HCT116 (cell line): ENCODE measurements at regions not wholly inside any gene's neighbourhood (a gene's known extent, or its start where the extent isn't known, plus 50 kb on each side); places are given as distances from the start of the nearest gene placed in this dataset.

Source experiments
- ATF3 ChIP-seq: IDR thresholded peaks from 2 replicates; pipeline ENCODE4 v1.6.1; 2012
- CEBPB ChIP-seq: IDR thresholded peaks from 2 replicates; pipeline ENCODE4 v1.6.1; 2012; ENCODE audit warnings: low read depth
- CTCF ChIP-seq, 3 experiments: fragments of 200-600 bp in 1 of 3; sonication (generic) in 1 of 3; IDR thresholded peaks in 2 of 3; conservative IDR thresholded peaks in 1 of 3; 2 replicates each; pipeline ENCODE4 v1.5.1; 2012 to 2017; ENCODE audit warnings: low read depth in 2 of 3, low read length in 2 of 3, antibody characterized with exemption in 1 of 3, borderline replicate concordance in 1 of 3, control low read depth in 1 of 3, mild to moderate bottlenecking in 1 of 3, mixed read lengths in 1 of 3, mixed run types in 1 of 3, moderate library complexity in 1 of 3; ENCODE audit not compliant: insufficient read depth in 1 of 3
- EGR1 ChIP-seq: IDR thresholded peaks from 2 replicates; pipeline ENCODE4 v1.6.1; 2012; ENCODE audit warnings: low read depth
- EZH2 ChIP-seq: fragments of 200-600 bp; sonication (generic); IDR thresholded peaks from 2 replicates; pipeline ENCODE4 v1.6.1; 2017; ENCODE audit warnings: antibody characterized with exemption, mixed run types
- EZH2phosphoT487 ChIP-seq: fragments of 200-600 bp; IDR thresholded peaks from 2 replicates; pipeline ENCODE4 v1.6.1; 2018; ENCODE audit warnings: antibody characterized with exemption, borderline replicate concordance
- POLR2A ChIP-seq: IDR thresholded peaks from 2 replicates; pipeline ENCODE4 v1.7.0; 2011; ENCODE audit warnings: borderline replicate concordance; ENCODE audit not compliant: insufficient read depth, insufficient read length; ENCODE audit errors: extremely low read depth
- POLR2AphosphoS5 ChIP-seq: IDR thresholded peaks from 2 replicates; pipeline ENCODE4 v1.6.1; 2011; ENCODE audit warnings: mild to moderate bottlenecking, low read depth, low read length, moderate library complexity
- SIN3A ChIP-seq: IDR thresholded peaks from 2 replicates; pipeline ENCODE4 v1.6.1; 2012; ENCODE audit warnings: low read depth
- SRF ChIP-seq: IDR thresholded peaks from 2 replicates; pipeline ENCODE4 v1.6.1; 2012; ENCODE audit warnings: low read depth
- YY1 ChIP-seq: IDR thresholded peaks from 2 replicates; pipeline ENCODE4 v1.6.1; 2011; ENCODE audit warnings: low read length, low read depth, moderate library complexity, mild to moderate bottlenecking; ENCODE audit not compliant: insufficient replicate concordance; ENCODE audit errors: extremely low read depth
- ZNF274 ChIP-seq: fragments of 200-500 bp; sonication (Bioruptor generic); IDR thresholded peaks from 2 replicates; pipeline ENCODE4 v1.6.1; 2014; ENCODE audit warnings: mild to moderate bottlenecking, low read depth, low read length, inconsistent platforms
- TF ChIP-seq, protein P1 (sequence below): IDR thresholded peaks from 2 replicates; pipeline ENCODE4 v1.6.1; 2012

DNA sequence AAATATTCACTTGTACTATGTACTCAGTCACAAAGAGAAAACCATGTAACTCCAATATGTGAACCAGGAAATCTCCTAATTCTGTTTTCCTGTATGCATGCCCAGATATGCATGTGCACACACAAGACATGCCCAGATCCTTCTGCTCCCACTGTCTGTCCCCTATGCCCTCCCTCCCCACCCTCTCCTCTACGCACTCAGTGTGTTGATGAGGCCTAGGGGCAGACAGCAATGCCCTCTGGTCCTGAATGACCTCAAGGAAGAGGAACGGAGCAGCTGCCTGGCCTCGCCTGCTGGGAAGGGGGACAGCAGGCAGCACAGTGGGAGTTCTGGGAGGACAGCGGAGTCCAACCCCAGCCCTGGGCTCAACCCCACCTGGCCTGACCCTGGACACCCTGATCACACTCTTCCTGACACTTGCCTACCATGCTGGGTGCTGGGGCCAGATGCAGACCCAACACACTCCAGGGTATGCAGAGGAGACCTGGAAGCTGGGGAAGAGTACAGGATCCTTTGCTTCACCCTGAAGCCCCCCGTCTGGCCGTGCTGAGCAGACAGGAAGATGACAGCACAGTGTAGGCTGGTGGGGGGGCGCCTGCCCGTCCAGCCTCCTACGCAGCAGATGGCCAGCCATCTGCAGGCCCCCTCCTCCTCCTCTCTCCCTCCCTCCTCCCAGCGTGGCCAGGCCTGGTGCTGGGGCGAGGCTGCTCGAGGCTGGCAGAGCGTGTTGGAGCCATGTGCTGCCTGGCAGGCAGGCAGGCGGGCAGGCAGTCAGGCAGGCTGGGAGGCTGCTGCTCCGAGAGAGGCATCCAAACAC, 106.6 kb upstream of the NCOR2 start:
- no peak for TF ChIP-seq EZH2phosphoT487
- no peak for TF ChIP-seq ZNF274
- no peak for TF ChIP-seq CTCF (IDR thresholded peaks at IDR 0.05 in 2 of 3, conservative IDR thresholded peaks at IDR 0.05 in 1 of 3; ENCODE audit: borderline replicate concordance in 1 of 3, insufficient read depth in 1 of 3, low read depth in 2 of 3, low read length in 2 of 3)
- TF ChIP-seq POLR2A, result no peak
- no peak for TF ChIP-seq CEBPB
- no peak for TF ChIP-seq SIN3A
- TF ChIP-seq ATF3, result no peak
- TF ChIP-seq EGR1, result no peak
- TF ChIP-seq POLR2AphosphoS5, result no peak
- TF ChIP-seq, protein P1, sequence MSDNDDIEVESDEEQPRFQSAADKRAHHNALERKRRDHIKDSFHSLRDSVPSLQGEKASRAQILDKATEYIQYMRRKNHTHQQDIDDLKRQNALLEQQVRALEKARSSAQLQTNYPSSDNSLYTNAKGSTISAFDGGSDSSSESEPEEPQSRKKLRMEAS, result no peak
- TF ChIP-seq YY1, result no peak
- no peak for TF ChIP-seq EZH2
- TF ChIP-seq SRF, result no peak
